K562 (cell line): ENCODE measurements at regions not wholly inside any gene's neighbourhood (a gene's known extent, or its start where the extent isn't known, plus 50 kb on each side); places are given as distances from the start of the nearest gene placed in this dataset.
A peak's percentile ranks its signal among the peaks of the same experiment; 100 is the strongest.

Source experiments
- BCLAF1 ChIP-seq, 2 experiments: fragments of 450-650 bp in 1 of 2; IDR thresholded peaks; 2 replicates each; pipeline ENCODE4 v1.6.1; 2011 to 2017; ENCODE audit warnings: low read depth in 2 of 2, antibody characterized with exemption in 1 of 2, borderline replicate concordance in 1 of 2, low read length in 1 of 2, mild to moderate bottlenecking in 1 of 2, mixed read lengths in 1 of 2; ENCODE audit not compliant: control insufficient read depth in 1 of 2
- ELF4 ChIP-seq: fragments of 450-650 bp; formaldehyde crosslinking; IDR thresholded peaks from 2 replicates; pipeline ENCODE4 v1.4.0; 2022; ENCODE audit warnings: missing genetic modification characterization
- HBP1 ChIP-seq: fragments of 450-650 bp; formaldehyde crosslinking; IDR thresholded peaks from 2 replicates; pipeline ENCODE4 v1.4.0; 2022; ENCODE audit warnings: missing genetic modification characterization
- HLTF ChIP-seq: fragments of 450-650 bp; IDR thresholded peaks from 2 replicates; pipeline ENCODE4 v1.6.1; 2016
- KAT7 ChIP-seq: sonication (generic); formaldehyde crosslinking; IDR thresholded peaks from 2 replicates; pipeline ENCODE4 v1.8.0; 2022; ENCODE audit warnings: missing genetic modification reagents, mild to moderate bottlenecking, borderline replicate concordance
- LARP7 ChIP-seq: fragments of 450-650 bp; IDR thresholded peaks from 2 replicates; pipeline ENCODE4 v1.6.1; 2016
- MEF2D ChIP-seq: conservative IDR thresholded peaks from 2 replicates; pipeline ENCODE4 v1.6.1; 2016; ENCODE audit warnings: low read depth, missing genetic modification characterization, missing compliant biosample characterization
- MTA1 ChIP-seq: fragments of 450-650 bp; IDR thresholded peaks from 2 replicates; pipeline ENCODE4 v1.6.1; 2017; ENCODE audit warnings: borderline replicate concordance
- ZNF512 ChIP-seq: IDR thresholded peaks from 2 replicates; pipeline ENCODE4 v1.6.1; 2016; ENCODE audit warnings: missing genetic modification characterization, missing compliant biosample characterization

GRCh38 chr1:184860985-184861754 is 106.5 kb upstream of the EDEM3 start (continued):
- TF ChIP-seq ZNF512 (tag) = peak; percentile 88
- peak; percentile 73; the same call in 1 of the 2 replicates for TF ChIP-seq HBP1 (CRISPR knock-in tag)
- peak; percentile 87; the same call in 1 of the 2 replicates for TF ChIP-seq ELF4 (CRISPR knock-in tag)
- TF ChIP-seq KAT7 (CRISPR knock-in tag) = no peak
- TF ChIP-seq LARP7 = peak; percentile 45; the same call in 1 of the 2 replicates
- peak; percentile 65; the same call in 1 of the 2 replicates for TF ChIP-seq MTA1
- TF ChIP-seq MEF2D (tag) = no peak
- peak; percentile 27; the same call in 1 of the 2 replicates for TF ChIP-seq HLTF
- 0 out of 4 replicates have a peak, but pooled peaks of 1 of the 2 experiments have one; percentile 68 for TF ChIP-seq BCLAF1 (IDR thresholded peaks at IDR 0.05; ENCODE audit: borderline replicate concordance in 1 of 2, control insufficient read depth in 1 of 2, low read depth in 2 of 2, low read length in 1 of 2)
